ENCODE measurements at regions not wholly inside any gene's neighbourhood (a gene's known extent, or its start where the extent isn't known, plus 50 kb on each side); places are given as distances from the start of the nearest gene placed in this dataset.

DNA sequence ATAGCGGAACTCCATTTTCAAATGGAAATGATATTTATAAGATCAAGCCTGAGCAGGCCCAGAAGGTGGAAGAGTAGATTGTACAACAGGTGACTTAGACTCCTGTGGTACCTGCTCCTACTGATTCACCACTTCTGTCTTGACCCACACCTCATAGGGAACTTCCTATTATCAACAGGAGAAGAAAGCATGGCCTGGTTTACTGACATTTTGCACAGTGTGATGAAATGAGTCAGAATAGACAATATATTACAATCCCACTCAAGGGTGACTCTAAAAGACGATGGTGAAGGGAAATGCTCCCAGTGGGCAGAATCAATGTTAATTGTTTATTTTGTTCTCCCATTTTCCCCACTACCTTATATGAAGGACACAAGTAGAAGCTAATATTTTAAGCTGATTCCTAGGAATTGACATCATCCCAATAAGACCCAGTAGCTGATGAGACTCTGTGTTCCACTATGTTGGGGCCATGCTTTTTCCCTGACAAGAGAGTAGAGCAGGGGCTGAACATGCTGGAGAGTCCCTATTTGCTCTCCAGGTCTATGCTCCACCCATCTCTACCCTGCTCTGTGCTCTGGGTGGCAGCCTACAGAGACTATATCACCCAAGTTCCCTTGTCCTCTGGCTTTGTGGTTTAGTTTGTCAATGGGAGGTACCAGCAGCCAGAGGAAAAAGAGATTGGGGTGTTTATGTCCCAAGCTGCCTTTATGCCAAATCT, 163.4 kb upstream of the FSTL4 start:
- intact Hi-C loops (cut with DNase I) = no loop called here
- DNase-seq = no peak
- no peaks in the 10 kb centered on the region for H3K36me3 ChIP-seq
- no peak for ATAC-seq
- TF ChIP-seq, protein P1, sequence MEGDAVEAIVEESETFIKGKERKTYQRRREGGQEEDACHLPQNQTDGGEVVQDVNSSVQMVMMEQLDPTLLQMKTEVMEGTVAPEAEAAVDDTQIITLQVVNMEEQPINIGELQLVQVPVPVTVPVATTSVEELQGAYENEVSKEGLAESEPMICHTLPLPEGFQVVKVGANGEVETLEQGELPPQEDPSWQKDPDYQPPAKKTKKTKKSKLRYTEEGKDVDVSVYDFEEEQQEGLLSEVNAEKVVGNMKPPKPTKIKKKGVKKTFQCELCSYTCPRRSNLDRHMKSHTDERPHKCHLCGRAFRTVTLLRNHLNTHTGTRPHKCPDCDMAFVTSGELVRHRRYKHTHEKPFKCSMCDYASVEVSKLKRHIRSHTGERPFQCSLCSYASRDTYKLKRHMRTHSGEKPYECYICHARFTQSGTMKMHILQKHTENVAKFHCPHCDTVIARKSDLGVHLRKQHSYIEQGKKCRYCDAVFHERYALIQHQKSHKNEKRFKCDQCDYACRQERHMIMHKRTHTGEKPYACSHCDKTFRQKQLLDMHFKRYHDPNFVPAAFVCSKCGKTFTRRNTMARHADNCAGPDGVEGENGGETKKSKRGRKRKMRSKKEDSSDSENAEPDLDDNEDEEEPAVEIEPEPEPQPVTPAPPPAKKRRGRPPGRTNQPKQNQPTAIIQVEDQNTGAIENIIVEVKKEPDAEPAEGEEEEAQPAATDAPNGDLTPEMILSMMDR (IDR thresholded peaks at IDR 0.05) = no peak
- no peaks in the 10 kb centered on the region for H3K9me3 ChIP-seq
- no peak overlapping the region for H3K27ac ChIP-seq
- H3K27me3 ChIP-seq (ENCODE audit: low read depth) = no peaks in the 10 kb centered on the region
- H3K4me1 ChIP-seq = no peaks in the 10 kb centered on the region
- no peak overlapping the region for H3K4me3 ChIP-seq

DNA sequence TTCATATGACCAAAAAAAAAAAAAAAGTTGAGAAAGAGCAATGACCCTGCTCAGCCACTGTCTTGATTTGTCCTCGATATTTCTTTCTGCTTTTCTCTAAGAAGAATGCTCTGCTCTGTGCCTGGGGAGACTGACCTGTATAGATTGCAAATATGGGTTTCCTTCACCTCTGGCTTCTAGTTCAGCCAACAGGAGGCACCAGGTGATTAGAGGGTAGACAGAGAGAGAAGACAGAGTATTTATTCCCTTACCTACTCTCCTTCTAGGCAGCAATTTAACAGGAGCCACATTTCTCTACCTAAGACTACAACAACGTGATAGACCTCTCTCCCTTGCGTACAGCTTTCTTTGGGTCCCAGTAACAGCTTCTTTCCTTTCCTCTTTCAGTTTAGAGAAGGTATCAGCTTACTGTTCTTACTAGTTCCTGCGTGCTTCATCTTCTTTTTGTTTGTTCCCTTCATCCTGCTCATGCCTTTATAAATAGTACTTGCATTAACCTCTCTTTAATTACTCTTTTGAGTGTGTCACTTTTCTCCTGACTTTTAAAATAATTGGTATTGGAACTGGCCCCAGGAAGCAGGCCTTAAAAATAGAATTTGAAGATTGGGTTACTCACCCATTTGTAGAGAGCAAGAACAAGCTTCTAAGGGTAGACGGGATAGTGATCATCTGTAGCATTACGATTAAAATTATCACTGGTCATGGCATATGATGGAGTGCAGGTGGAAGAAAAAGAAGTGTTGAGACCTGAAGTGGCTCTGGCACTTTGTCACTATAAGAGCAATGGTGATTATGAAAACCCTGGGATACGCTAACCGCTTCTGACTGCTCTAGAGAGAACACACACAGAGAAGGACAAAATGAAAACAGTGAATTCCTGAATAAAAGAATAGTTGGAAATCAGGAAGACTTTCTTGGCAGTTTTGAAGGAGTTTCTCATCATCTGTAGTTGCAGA, 161.2 kb upstream of the FSTL4 start:
- no peaks in the 10 kb centered on the region for H3K9me3 ChIP-seq
- no peak overlapping the region for H3K27ac ChIP-seq
- DNase-seq (no peak), ATAC-seq (no peak)
- intact Hi-C loops (cut with DNase I) = no loop called here
- H3K27me3 ChIP-seq (ENCODE audit: low read depth) = no peaks in the 10 kb centered on the region
- no peaks in the 10 kb centered on the region for H3K4me1 ChIP-seq
- H3K36me3 ChIP-seq = no peaks in the 10 kb centered on the region
- no peak overlapping the region for H3K4me3 ChIP-seq
- TF ChIP-seq, protein P1 (IDR thresholded peaks at IDR 0.05) = no peak

DNA sequence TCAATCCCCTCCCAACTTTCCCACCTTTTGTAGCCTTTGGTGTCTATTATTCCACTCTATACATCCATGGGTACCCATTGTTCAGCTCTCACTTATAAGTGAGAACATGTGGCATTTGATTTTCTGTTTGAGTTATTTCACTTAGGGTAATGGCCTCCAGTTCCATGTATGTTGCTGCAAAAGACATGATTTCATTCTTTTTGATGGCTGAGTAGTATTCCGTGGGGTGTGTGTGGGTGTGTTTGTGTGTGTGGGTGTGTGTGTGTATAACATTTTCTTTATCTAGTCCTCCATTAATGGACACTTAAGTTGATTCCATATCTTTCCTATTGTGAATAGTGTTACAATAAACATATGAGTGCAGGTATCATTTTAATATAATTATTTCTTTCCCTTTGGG, 157.5 kb upstream of the FSTL4 start:
- DNase-seq (no peak), ATAC-seq (no peak)
- Histone ChIP-seq H3K9me3 (no peaks in the 10 kb centered on the region), H3K4me3 (no peak overlapping the region), H3K27ac (no peak overlapping the region), H3K27me3 (ENCODE audit: low read depth) (no peaks in the 10 kb centered on the region), H3K36me3 (no peaks in the 10 kb centered on the region), H3K4me1 (no peaks in the 10 kb centered on the region)
- intact Hi-C loops (cut with DNase I) = no loop called here
- TF ChIP-seq, protein P1 (IDR thresholded peaks at IDR 0.05) = no peak

DNA sequence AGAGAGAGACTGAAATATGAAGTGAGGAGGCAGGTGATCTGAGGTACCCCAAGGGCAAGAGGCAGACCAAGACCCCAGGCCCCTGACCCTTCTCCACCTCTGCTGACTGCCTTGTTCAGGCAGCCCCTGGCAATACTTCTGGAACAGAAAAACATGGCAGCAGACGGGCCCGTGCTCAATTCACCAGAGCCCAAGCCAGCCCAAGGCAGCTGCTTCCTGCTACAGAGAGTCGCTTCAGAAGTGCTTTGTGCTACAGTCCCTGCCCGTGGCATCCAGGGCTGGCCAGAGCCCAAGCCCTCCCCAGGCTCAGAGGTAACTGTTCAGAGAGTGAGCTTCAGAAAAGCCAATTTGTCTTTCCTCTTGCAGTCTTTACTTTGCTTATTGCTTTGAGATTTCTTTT, 151.4 kb upstream of the FSTL4 start:
- H3K27me3 ChIP-seq (ENCODE audit: low read depth) = no peaks in the 10 kb centered on the region
- intact Hi-C loops (cut with DNase I) = no loop called here
- H3K27ac ChIP-seq = no peak overlapping the region
- H3K9me3 ChIP-seq = no peaks in the 10 kb centered on the region
- no peaks in the 10 kb centered on the region for H3K36me3 ChIP-seq
- peak; percentile 37 to 66 for ATAC-seq
- TF ChIP-seq, protein P1 (IDR thresholded peaks at IDR 0.05) = no peak
- no peaks in the 10 kb centered on the region for H3K4me1 ChIP-seq
- no peak overlapping the region for H3K4me3 ChIP-seq
- DNase-seq = no peak

DNA sequence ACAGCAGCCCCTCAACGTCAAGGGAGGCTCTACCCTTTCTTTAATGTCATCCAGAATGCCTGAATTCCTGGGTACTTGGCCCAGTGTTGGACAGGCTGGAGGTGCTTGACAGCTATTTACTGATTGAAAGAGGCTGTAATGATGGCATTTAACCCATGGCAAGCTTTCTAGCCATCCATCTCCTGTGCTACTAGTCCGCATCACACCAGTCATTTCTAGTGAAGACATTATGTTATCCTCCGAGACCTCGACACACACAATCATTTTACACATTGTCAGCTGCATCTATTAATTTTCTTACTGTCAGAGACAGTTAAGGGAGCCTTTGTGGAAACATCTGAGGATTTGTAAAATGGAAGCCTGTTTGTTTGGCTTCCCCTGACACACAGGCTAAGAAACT, 149.3 kb upstream of the FSTL4 start:
- no peaks in the 10 kb centered on the region for H3K9me3 ChIP-seq
- no peaks in the 10 kb centered on the region for H3K36me3 ChIP-seq
- intact Hi-C loops (cut with DNase I) = no loop called here
- DNase-seq = no peak
- no peaks in the 10 kb centered on the region for H3K27me3 ChIP-seq (ENCODE audit: low read depth)
- TF ChIP-seq, protein P1 (IDR thresholded peaks at IDR 0.05) = no peak
- no peak overlapping the region for H3K27ac ChIP-seq
- ATAC-seq = no peak
- H3K4me1 ChIP-seq = no peaks in the 10 kb centered on the region
- H3K4me3 ChIP-seq = no peak overlapping the region
